HepG2 (cell line): ENCODE measurements at regions not wholly inside any gene's neighbourhood (a gene's known extent, or its start where the extent isn't known, plus 50 kb on each side); places are given as distances from the start of the nearest gene placed in this dataset.
A peak's percentile ranks its signal among the peaks of the same experiment; 100 is the strongest.

Source experiments
- ETV5 ChIP-seq: IDR thresholded peaks from 2 replicates; pipeline ENCODE4 v1.6.1; 2018; ENCODE audit warnings: missing biosample characterization, missing genetic modification reagents, inconsistent platforms, borderline replicate concordance
- FOXM1 ChIP-seq: sonication (generic); formaldehyde crosslinking; IDR thresholded peaks from 2 replicates; pipeline ENCODE4 v1.5.0; 2020; ENCODE audit warnings: missing genetic modification reagents
- HOXA9 ChIP-seq: sonication (generic); formaldehyde crosslinking; IDR thresholded peaks from 2 replicates; pipeline ENCODE4 v1.8.1; 2022; ENCODE audit warnings: missing genetic modification reagents, mild to moderate bottlenecking, moderate library complexity, borderline replicate concordance
- IRF2 ChIP-seq: IDR thresholded peaks from 2 replicates; pipeline ENCODE4 v1.6.1; 2018; ENCODE audit warnings: missing genetic modification reagents, missing compliant biosample characterization
- KAT7 ChIP-seq: IDR thresholded peaks from 2 replicates; pipeline ENCODE4 v1.6.1; 2018; ENCODE audit warnings: borderline replicate concordance, missing compliant biosample characterization
- MED1 ChIP-seq: sonication (generic); formaldehyde crosslinking; IDR thresholded peaks from 2 replicates; pipeline ENCODE4 v1.4.0; 2020; ENCODE audit warnings: missing genetic modification reagents
- MZF1 ChIP-seq: sonication (generic); formaldehyde crosslinking; IDR thresholded peaks from 2 replicates; pipeline ENCODE4 v1.8.1; 2023; ENCODE audit warnings: mild to moderate bottlenecking, missing genetic modification reagents, borderline replicate concordance
- PRDM4 ChIP-seq: sonication (generic); formaldehyde crosslinking; IDR thresholded peaks from 2 replicates; pipeline ENCODE4 v1.9.0; 2021; ENCODE audit warnings: missing genetic modification reagents, borderline replicate concordance
- RFX5 ChIP-seq: IDR thresholded peaks from 2 replicates; pipeline ENCODE4 v1.6.1; 2011; ENCODE audit warnings: low read depth, low read length, improper control_type of control experiment
- TOE1 ChIP-seq: sonication (generic); formaldehyde crosslinking; IDR thresholded peaks from 2 replicates; pipeline ENCODE4 v1.4.0; 2020; ENCODE audit warnings: mild to moderate bottlenecking, missing genetic modification reagents
- ZC3H4 ChIP-seq: sonication (generic); formaldehyde crosslinking; IDR thresholded peaks from 2 replicates; pipeline ENCODE4 v1.4.0; 2020; ENCODE audit warnings: missing genetic modification reagents, borderline replicate concordance
- ZFP62 ChIP-seq: sonication (generic); formaldehyde crosslinking; IDR thresholded peaks from 2 replicates; pipeline ENCODE4 v1.4.0; 2020; ENCODE audit warnings: missing genetic modification reagents
- ZNF143 ChIP-seq: sonication (generic); formaldehyde crosslinking; IDR thresholded peaks from 2 replicates; pipeline ENCODE4 v1.4.0; 2020; ENCODE audit warnings: missing genetic modification reagents
- ZNF225 ChIP-seq: sonication (generic); formaldehyde crosslinking; IDR thresholded peaks from 2 replicates; pipeline ENCODE4 v1.4.0; 2020; ENCODE audit warnings: mild to moderate bottlenecking, missing genetic modification reagents
- ZNF460 ChIP-seq: sonication (generic); formaldehyde crosslinking; IDR thresholded peaks from 2 replicates; pipeline ENCODE4 v1.5.1; 2020; ENCODE audit warnings: missing genetic modification reagents, mild to moderate bottlenecking, borderline replicate concordance
- ZNF549 ChIP-seq: sonication (generic); formaldehyde crosslinking; IDR thresholded peaks from 2 replicates; pipeline ENCODE4 v1.5.0; 2020; ENCODE audit warnings: missing genetic modification reagents
- ZNF550 ChIP-seq: sonication (generic); formaldehyde crosslinking; IDR thresholded peaks from 2 replicates; pipeline ENCODE4 v1.4.0; 2020; ENCODE audit warnings: mild to moderate bottlenecking, missing genetic modification reagents, borderline replicate concordance
- ZNF569 ChIP-seq: sonication (generic); formaldehyde crosslinking; IDR thresholded peaks from 2 replicates; pipeline ENCODE4 v1.5.0; 2020; ENCODE audit warnings: mild to moderate bottlenecking, missing genetic modification reagents, moderate library complexity, borderline replicate concordance
- ZUFSP ChIP-seq: sonication (generic); formaldehyde crosslinking; IDR thresholded peaks from 2 replicates; pipeline ENCODE4 v1.9.0; 2021; ENCODE audit warnings: missing genetic modification reagents, mild to moderate bottlenecking, borderline replicate concordance
- TF ChIP-seq, protein P1 (sequence below): sonication (generic); formaldehyde crosslinking; IDR thresholded peaks from 2 replicates; pipeline ENCODE4 v1.8.1; 2023; ENCODE audit warnings: mild to moderate bottlenecking, inconsistent platforms, moderate library complexity, missing genetic modification reagents, borderline replicate concordance
- TF ChIP-seq, protein P2 (sequence below): sonication (generic); formaldehyde crosslinking; IDR thresholded peaks from 2 replicates; pipeline ENCODE4 v1.5.0; 2020; ENCODE audit warnings: mild to moderate bottlenecking, missing genetic modification reagents, moderate library complexity
- TF ChIP-seq, protein P3 (sequence below): sonication (generic); formaldehyde crosslinking; IDR thresholded peaks from 2 replicates; pipeline ENCODE4 v1.4.0; 2020; ENCODE audit warnings: missing genetic modification reagents; ENCODE audit errors: not compliant biosample characterization

DNA sequence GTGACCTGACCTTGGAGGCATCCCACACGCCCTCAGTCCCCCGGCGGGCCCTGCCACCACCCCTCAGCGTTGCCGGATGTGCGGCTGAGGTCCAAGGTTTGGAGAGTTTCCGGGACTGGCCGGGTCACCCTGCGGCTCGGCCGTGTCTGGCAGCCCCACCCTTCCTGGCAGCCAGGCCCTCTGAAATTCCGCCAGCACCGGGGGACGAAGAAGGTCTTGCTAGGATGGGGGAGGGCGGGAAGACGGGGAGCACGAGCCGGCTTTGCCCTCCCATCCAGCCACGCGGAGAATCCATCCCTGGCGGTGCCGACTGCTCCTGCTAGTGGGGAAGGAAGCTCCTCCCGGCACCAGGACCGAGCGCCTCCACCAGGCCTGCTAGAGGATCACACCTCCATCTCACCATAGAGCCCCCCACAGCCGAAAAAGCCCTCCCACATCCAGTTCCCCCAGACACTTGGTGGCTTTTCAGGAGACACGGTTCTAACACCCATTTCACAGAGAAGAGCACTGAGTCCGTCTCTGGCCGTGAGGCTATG, 81.5 kb downstream of the CPN2 start (continued):
- no peak for TF ChIP-seq ZNF460 (CRISPR knock-in tag)
- TF ChIP-seq MED1: peak; percentile 57; the same call in 1 of the 2 replicates
- TF ChIP-seq ZFP62 (CRISPR knock-in tag): no peak
- no peak for TF ChIP-seq PRDM4 (CRISPR knock-in tag)
- TF ChIP-seq, protein P1, sequence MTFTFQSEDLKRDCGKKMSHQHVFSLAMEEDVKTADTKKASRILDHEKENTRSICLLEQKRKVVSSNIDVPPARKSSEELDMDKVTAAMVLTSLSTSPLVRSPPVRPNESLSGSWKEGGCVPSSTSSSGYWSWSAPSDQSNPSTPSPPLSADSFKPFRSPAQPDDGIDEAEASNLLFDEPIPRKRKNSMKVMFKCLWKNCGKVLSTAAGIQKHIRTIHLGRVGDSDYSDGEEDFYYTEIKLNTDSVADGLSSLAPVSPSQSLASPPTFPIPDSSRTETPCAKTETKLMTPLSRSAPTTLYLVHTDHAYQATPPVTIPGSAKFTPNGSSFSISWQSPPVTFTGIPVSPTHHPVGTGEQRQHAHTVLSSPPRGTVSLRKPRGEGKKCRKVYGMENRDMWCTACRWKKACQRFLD: no peak
- TF ChIP-seq ZNF550: no peak
- TF ChIP-seq TOE1 (CRISPR knock-in tag): no peak
- no peak for TF ChIP-seq IRF2 (CRISPR knock-in tag)
- peak; percentile 91 for TF ChIP-seq ETV5 (CRISPR knock-in tag)
- TF ChIP-seq ZNF143 (CRISPR knock-in tag): no peak
- TF ChIP-seq RFX5: no peak
- TF ChIP-seq, protein P2, sequence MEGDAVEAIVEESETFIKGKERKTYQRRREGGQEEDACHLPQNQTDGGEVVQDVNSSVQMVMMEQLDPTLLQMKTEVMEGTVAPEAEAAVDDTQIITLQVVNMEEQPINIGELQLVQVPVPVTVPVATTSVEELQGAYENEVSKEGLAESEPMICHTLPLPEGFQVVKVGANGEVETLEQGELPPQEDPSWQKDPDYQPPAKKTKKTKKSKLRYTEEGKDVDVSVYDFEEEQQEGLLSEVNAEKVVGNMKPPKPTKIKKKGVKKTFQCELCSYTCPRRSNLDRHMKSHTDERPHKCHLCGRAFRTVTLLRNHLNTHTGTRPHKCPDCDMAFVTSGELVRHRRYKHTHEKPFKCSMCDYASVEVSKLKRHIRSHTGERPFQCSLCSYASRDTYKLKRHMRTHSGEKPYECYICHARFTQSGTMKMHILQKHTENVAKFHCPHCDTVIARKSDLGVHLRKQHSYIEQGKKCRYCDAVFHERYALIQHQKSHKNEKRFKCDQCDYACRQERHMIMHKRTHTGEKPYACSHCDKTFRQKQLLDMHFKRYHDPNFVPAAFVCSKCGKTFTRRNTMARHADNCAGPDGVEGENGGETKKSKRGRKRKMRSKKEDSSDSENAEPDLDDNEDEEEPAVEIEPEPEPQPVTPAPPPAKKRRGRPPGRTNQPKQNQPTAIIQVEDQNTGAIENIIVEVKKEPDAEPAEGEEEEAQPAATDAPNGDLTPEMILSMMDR (CRISPR knock-in tag): peak; percentile 22; the same call in 1 of the 2 replicates
- no peak for TF ChIP-seq ZUFSP (CRISPR knock-in tag)
- TF ChIP-seq ZC3H4: no peak
- no peak for TF ChIP-seq ZNF225 (CRISPR knock-in tag)
- no peak for TF ChIP-seq MZF1 (CRISPR knock-in tag)
- TF ChIP-seq KAT7 (CRISPR knock-in tag): no peak
- TF ChIP-seq HOXA9 (CRISPR knock-in tag): no peak
- no peak for TF ChIP-seq ZNF569 (CRISPR knock-in tag)
- TF ChIP-seq, protein P3, sequence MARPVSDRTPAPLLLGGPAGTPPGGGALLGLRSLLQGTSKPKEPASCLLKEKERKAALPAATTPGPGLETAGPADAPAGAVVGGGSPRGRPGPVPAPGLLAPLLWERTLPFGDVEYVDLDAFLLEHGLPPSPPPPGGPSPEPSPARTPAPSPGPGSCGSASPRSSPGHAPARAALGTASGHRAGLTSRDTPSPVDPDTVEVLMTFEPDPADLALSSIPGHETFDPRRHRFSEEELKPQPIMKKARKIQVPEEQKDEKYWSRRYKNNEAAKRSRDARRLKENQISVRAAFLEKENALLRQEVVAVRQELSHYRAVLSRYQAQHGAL (CRISPR knock-in tag): no peak
- TF ChIP-seq FOXM1: no peak
- no peak for TF ChIP-seq ZNF549 (CRISPR knock-in tag)
